Loucy (cell line): ENCODE measurements at regions not wholly inside any gene's neighbourhood (a gene's known extent, or its start where the extent isn't known, plus 50 kb on each side); places are given as distances from the start of the nearest gene placed in this dataset.

Experiments used
- H2AFZ ChIP-seq: fragments of 200-600 bp; sonication (generic); 2 replicates; pipeline ENCODE4 v1.6.0; 2016; ENCODE audit warnings: antibody characterized with exemption, mild to moderate bottlenecking, low read length, moderate library complexity
- H3F3A ChIP-seq: fragments of 200-600 bp; 2 replicates; pipeline ENCODE4 v1.6.0; 2016; ENCODE audit warnings: antibody characterized with exemption, low read depth, mild to moderate bottlenecking
- H3K27me3 ChIP-seq: fragments of 200-600 bp; sonication (generic); 2 replicates; pipeline ENCODE4 v1.6.1; 2014; ENCODE audit warnings: low read length, mild to moderate bottlenecking; ENCODE audit not compliant: insufficient read depth, poor library complexity, severe bottlenecking
- H3K36me3 ChIP-seq: fragments of 200-600 bp; sonication (generic); 2 replicates; pipeline ENCODE4 v1.6.1; 2016; ENCODE audit warnings: low read length; ENCODE audit not compliant: insufficient read depth
- H3K4me1 ChIP-seq: fragments of 200-600 bp; sonication (generic); 2 replicates; pipeline ENCODE4 v1.5.1; 2014; ENCODE audit warnings: low read length, mild to moderate bottlenecking; ENCODE audit not compliant: insufficient read depth, poor library complexity, severe bottlenecking
- H3K4me2 ChIP-seq: fragments of 200-600 bp; sonication (generic); 2 replicates; pipeline ENCODE4 v1.6.0; 2014; ENCODE audit warnings: antibody characterized with exemption, low read length, low read depth, mild to moderate bottlenecking; ENCODE audit not compliant: poor library complexity, severe bottlenecking
- H3K4me3 ChIP-seq: fragments of 200-600 bp; sonication (generic); 2 replicates; pipeline ENCODE4 v1.5.1; 2014; ENCODE audit warnings: low read length, mild to moderate bottlenecking, mixed read lengths; ENCODE audit not compliant: poor library complexity, severe bottlenecking
- H3K79me2 ChIP-seq: fragments of 200-600 bp; sonication (generic); 2 replicates; pipeline ENCODE4 v1.6.1; 2014; ENCODE audit warnings: low read length; ENCODE audit not compliant: insufficient read depth
- H3K9ac ChIP-seq: fragments of 200-600 bp; sonication (generic); 2 replicates; pipeline ENCODE4 v1.6.0; 2014; ENCODE audit warnings: mild to moderate bottlenecking, low read depth, low read length, moderate library complexity; ENCODE audit not compliant: poor library complexity, severe bottlenecking
- H3K9me2 ChIP-seq: fragments of 200-600 bp; sonication (generic); replicated peaks from 2 replicates; pipeline ENCODE4 v1.6.1; 2016; ENCODE audit warnings: low read depth, low read length, mixed read lengths
- H3K9me3 ChIP-seq: fragments of 200-600 bp; sonication (generic); 2 replicates; pipeline ENCODE4 v1.6.1; 2014; ENCODE audit warnings: mild to moderate bottlenecking, antibody characterized with exemption, low read length, low read depth; ENCODE audit not compliant: insufficient read depth
- H4K20me1 ChIP-seq: fragments of 200-600 bp; sonication (generic); 2 replicates; pipeline ENCODE4 v1.6.0; 2014; ENCODE audit warnings: antibody characterized with exemption, low read length, mild to moderate bottlenecking; ENCODE audit not compliant: insufficient read depth, poor library complexity, severe bottlenecking
- EZH2phosphoT487 ChIP-seq: fragments of 200-600 bp; IDR thresholded peaks from 2 replicates; pipeline ENCODE4 v1.6.1; 2018; ENCODE audit warnings: antibody characterized with exemption, mild to moderate bottlenecking, moderate library complexity, borderline replicate concordance
- TF ChIP-seq, protein P1 (sequence below): fragments of 200-600 bp; sonication (generic); conservative IDR thresholded peaks from 2 replicates; pipeline ENCODE4 v1.5.1; 2014; ENCODE audit warnings: mild to moderate bottlenecking, antibody characterized with exemption, low read length

DNA sequence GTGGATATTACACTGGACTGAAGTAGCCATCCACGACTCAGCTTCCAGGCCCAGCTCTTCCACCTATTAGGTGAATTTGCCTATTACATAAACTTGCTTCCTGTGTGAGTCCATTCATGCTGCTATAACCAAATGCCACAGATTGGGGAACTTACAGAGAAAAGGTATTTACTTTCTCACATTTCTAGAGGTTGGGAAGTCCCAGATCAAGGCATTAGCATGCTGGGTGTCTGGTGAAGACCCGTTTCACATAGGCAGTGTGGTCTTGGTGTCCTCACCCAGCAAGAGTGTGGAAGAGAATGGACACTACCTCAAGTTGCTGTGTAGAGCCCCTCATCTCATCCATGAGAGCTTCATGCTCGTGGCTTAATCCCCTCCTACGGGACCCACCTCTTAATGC, 282.6 kb downstream of the IRX1 start:
- no peak overlapping the region for H3K9ac ChIP-seq
- H4K20me1 ChIP-seq, result no peaks in the 10 kb centered on the region
- no peak overlapping the region for H3K4me3 ChIP-seq
- TF ChIP-seq, protein P1, sequence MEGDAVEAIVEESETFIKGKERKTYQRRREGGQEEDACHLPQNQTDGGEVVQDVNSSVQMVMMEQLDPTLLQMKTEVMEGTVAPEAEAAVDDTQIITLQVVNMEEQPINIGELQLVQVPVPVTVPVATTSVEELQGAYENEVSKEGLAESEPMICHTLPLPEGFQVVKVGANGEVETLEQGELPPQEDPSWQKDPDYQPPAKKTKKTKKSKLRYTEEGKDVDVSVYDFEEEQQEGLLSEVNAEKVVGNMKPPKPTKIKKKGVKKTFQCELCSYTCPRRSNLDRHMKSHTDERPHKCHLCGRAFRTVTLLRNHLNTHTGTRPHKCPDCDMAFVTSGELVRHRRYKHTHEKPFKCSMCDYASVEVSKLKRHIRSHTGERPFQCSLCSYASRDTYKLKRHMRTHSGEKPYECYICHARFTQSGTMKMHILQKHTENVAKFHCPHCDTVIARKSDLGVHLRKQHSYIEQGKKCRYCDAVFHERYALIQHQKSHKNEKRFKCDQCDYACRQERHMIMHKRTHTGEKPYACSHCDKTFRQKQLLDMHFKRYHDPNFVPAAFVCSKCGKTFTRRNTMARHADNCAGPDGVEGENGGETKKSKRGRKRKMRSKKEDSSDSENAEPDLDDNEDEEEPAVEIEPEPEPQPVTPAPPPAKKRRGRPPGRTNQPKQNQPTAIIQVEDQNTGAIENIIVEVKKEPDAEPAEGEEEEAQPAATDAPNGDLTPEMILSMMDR, result no peak
- no peak for TF ChIP-seq EZH2phosphoT487
- H2AFZ ChIP-seq, result 0 out of 2 replicates have a peak overlapping the region, but pooled peaks have one; percentile 11
- no peaks in the 10 kb centered on the region for H3K9me2 ChIP-seq
- no peaks in the 10 kb centered on the region for H3K36me3 ChIP-seq
- H3K9me3 ChIP-seq, result no peaks in the 10 kb centered on the region
- peaks cover 9% of the 10 kb centered on the region for H3K4me1 ChIP-seq
- H3K79me2 ChIP-seq, result no peaks in the 10 kb centered on the region
- H3K27me3 ChIP-seq, result no peaks in the 10 kb centered on the region
- no peaks in the 10 kb centered on the region for H3F3A ChIP-seq
- no peak overlapping the region for H3K4me2 ChIP-seq

- Histone ChIP-seq H3K9me2 (no peaks in the 10 kb centered on the region), H3K4me3 (no peak overlapping the region), H3K4me1 (peaks cover 43% of the 10 kb centered on the region), H4K20me1 (no peaks in the 10 kb centered on the region), H3F3A (peaks cover 7% of the 10 kb centered on the region; the same call in 1 of the 2 replicates), H3K9me3 (no peaks in the 10 kb centered on the region), H3K36me3 (no peaks in the 10 kb centered on the region), H3K27me3 (no peaks in the 10 kb centered on the region), H3K9ac (no peak overlapping the region), H2AFZ (no peak overlapping the region), H3K4me2 (peak overlapping the region; percentile 41), H3K79me2 (no peaks in the 10 kb centered on the region)
- TF ChIP-seq EZH2phosphoT487, result no peak
- TF ChIP-seq, protein P1, result no peak
Observed at GRCh38 chr5:3883040-3883439, 287.4 kb downstream of the IRX1 start.

- TF ChIP-seq EZH2phosphoT487, result no peak
- TF ChIP-seq, protein P1, result no peak
Observed at GRCh38 chr5:3886524-3887451, 291.2 kb downstream of the IRX1 start.

More at GRCh38 chr5:3886524-3887451, 291.2 kb downstream of the IRX1 start:
- no peaks in the 10 kb centered on the region for H3K9me3 ChIP-seq
- H4K20me1 ChIP-seq, result no peaks in the 10 kb centered on the region
- no peaks in the 10 kb centered on the region for H3K9me2 ChIP-seq
- H3K27me3 ChIP-seq, result no peaks in the 10 kb centered on the region
- no peaks in the 10 kb centered on the region for H3K36me3 ChIP-seq
- H3K4me2 ChIP-seq, result peak overlapping the region; percentile 72
- H3K4me1 ChIP-seq, result peaks cover 80% of the 10 kb centered on the region
- H2AFZ ChIP-seq, result no peak overlapping the region
- H3K4me3 ChIP-seq, result peak overlapping the region; percentile 65
- H3K9ac ChIP-seq, result peak overlapping the region; percentile 53
- H3K79me2 ChIP-seq, result no peaks in the 10 kb centered on the region
- peaks cover 7% of the 10 kb centered on the region; the same call in 1 of the 2 replicates for H3F3A ChIP-seq
